H1 (cell line): ENCODE measurements at regions not wholly inside any gene's neighbourhood (a gene's known extent, or its start where the extent isn't known, plus 50 kb on each side); places are given as distances from the start of the nearest gene placed in this dataset.

Experiments used
- CTCF ChIA-PET: fragments of 300-600 bp; sonication (Branson Sonifier 250); formaldehyde crosslinking; loops from one replicate; lab custom pipeline; 2021; ENCODE audit not compliant: partially characterized antibody; lab: Charles Lee
- POLR2A ChIA-PET: fragments of 300-600 bp; sonication (Branson Sonifier 250); formaldehyde crosslinking; loops from one replicate; lab custom pipeline; 2021; ENCODE audit warnings: inconsistent platforms; ENCODE audit not compliant: partially characterized antibody; lab: Charles Lee
- DNase-seq, 2 experiments: peaks; one replicate each; pipeline versions ENCODE4 v3.0.0 to v3.0.0-alpha.2; 2010 to 2022; ENCODE audit warnings: low spot score in 2 of 2, low read depth in 1 of 2, mixed read lengths in 1 of 2
- FAIRE-seq: peaks from 2 replicates; lab custom pipeline; 2011; peaks lifted over from hg19 to GRCh38; lab: Jason Lieb, UNC
- H2AFZ ChIP-seq: 2 replicates; pipeline ENCODE4 v1.8.1; 2012; ENCODE audit warnings: low read length, inconsistent platforms
- H2AK5ac ChIP-seq: 2 replicates; pipeline ENCODE4 v1.6.1; 2013; ENCODE audit warnings: low read depth, low read length
- H2BK120ac ChIP-seq: replicated peaks from 2 replicates; pipeline ENCODE3; 2013; ENCODE audit warnings: low read depth, low read length, inconsistent platforms
- H2BK12ac ChIP-seq: 2 replicates; pipeline ENCODE4 v1.6.1; 2013; ENCODE audit warnings: low read depth, low read length
- H2BK15ac ChIP-seq: 2 replicates; pipeline ENCODE4 v1.6.1; 2013; ENCODE audit warnings: low read length
- H2BK20ac ChIP-seq: 2 replicates; pipeline ENCODE4 v1.6.1; 2013; ENCODE audit warnings: low read length
- H2BK5ac ChIP-seq: 2 replicates; pipeline ENCODE4 v1.6.1; 2013; ENCODE audit warnings: low read depth, low read length
- H3K14ac ChIP-seq: 2 replicates; pipeline ENCODE4 v1.6.1; 2013; ENCODE audit warnings: inconsistent platforms; ENCODE audit not compliant: insufficient read length
- H3K18ac ChIP-seq: 2 replicates; pipeline ENCODE4 v1.6.1; 2013; ENCODE audit warnings: low read length; ENCODE audit errors: extremely low read depth
- H3K23ac ChIP-seq: 2 replicates; pipeline ENCODE4 v1.6.1; 2013; ENCODE audit warnings: inconsistent platforms; ENCODE audit not compliant: insufficient read length
- H3K23me2 ChIP-seq: 2 replicates; pipeline ENCODE4 v1.6.1; 2013; ENCODE audit warnings: low read depth, low read length
- H3K27ac ChIP-seq: 2 replicates; pipeline ENCODE4 v1.6.1; 2011; ENCODE audit warnings: low read depth, low read length, inconsistent platforms
- H3K27me3 ChIP-seq, 4 experiments: replicated peaks in 1 of 4; 1 replicate in 1 of 4; 2 replicates in 3 of 4; pipeline versions ENCODE4 v1.6.1 to v1.8.1; 2011 to 2013; ENCODE audit warnings: low read length in 3 of 4, mild to moderate bottlenecking in 3 of 4, inconsistent platforms in 2 of 4, mixed read lengths in 2 of 4, moderate library complexity in 1 of 4; ENCODE audit not compliant: control insufficient read depth in 3 of 4, insufficient read depth in 3 of 4; ENCODE audit errors: extremely low read depth in 1 of 4
- H3K36me3 ChIP-seq, 4 experiments: 2 replicates each; pipeline versions ENCODE4 v1.6.1 to v1.8.1; 2011 to 2013; ENCODE audit warnings: mild to moderate bottlenecking in 4 of 4, low read length in 3 of 4, moderate library complexity in 2 of 4, control low read depth in 1 of 4, inconsistent platforms in 1 of 4; ENCODE audit not compliant: insufficient read depth in 4 of 4, control insufficient read depth in 2 of 4
- H3K4ac ChIP-seq: replicated peaks from 2 replicates; pipeline ENCODE3; 2013; ENCODE audit warnings: low read length, low read depth, mixed read lengths, inconsistent platforms; ENCODE audit not compliant: insufficient read length
- H3K4me1 ChIP-seq, 4 experiments: replicated peaks in 1 of 4; 1 replicate in 1 of 4; 2 replicates in 3 of 4; pipeline versions ENCODE4 v1.6.1 to v1.8.1; 2011 to 2013; ENCODE audit warnings: low read length in 3 of 4, inconsistent platforms in 2 of 4, mixed read lengths in 1 of 4; ENCODE audit not compliant: insufficient read depth in 4 of 4, control insufficient read depth in 3 of 4
- H3K4me2 ChIP-seq, 2 experiments: 2 replicates each; pipeline versions ENCODE4 v1.6.1 to v1.8.1; 2011 to 2013; ENCODE audit warnings: low read depth in 2 of 2, low read length in 2 of 2, control low read depth in 1 of 2, inconsistent platforms in 1 of 2, mild to moderate bottlenecking in 1 of 2; ENCODE audit not compliant: insufficient read depth in 1 of 2
- H3K4me3 ChIP-seq, 4 experiments: fragments of 200-600, 300-600 bp in 1 of 4; sonication (generic), shearing (Covaris generic), sonication (Bioruptor Twin) in 1 of 4; 2 replicates each; pipeline versions ENCODE4 v1.5.1 to v1.8.1; 2011 to 2016; ENCODE audit warnings: low read length in 4 of 4, low read depth in 3 of 4, control low read depth in 2 of 4, inconsistent platforms in 2 of 4, mild to moderate bottlenecking in 2 of 4, mixed read lengths in 1 of 4, moderate library complexity in 1 of 4; ENCODE audit not compliant: insufficient read depth in 2 of 4; ENCODE audit errors: extremely low read depth in 1 of 4
- H3K56ac ChIP-seq: replicated peaks from 2 replicates; pipeline ENCODE3; 2013; ENCODE audit warnings: low read depth, mild to moderate bottlenecking, mixed read lengths, low read length, inconsistent platforms; ENCODE audit not compliant: insufficient read length
- H3K79me1 ChIP-seq: 2 replicates; pipeline ENCODE4 v1.6.1; 2013; ENCODE audit warnings: low read depth, low read length, control low read depth
- H3K79me2 ChIP-seq, 2 experiments: 2 replicates each; pipeline versions ENCODE4 v1.6.1 to v1.8.1; 2012 to 2013; ENCODE audit warnings: low read length in 2 of 2, mild to moderate bottlenecking in 2 of 2, inconsistent platforms in 1 of 2; ENCODE audit not compliant: insufficient read depth in 2 of 2, control insufficient read depth in 1 of 2
- H3K9ac ChIP-seq, 4 experiments: replicated peaks in 1 of 4; 1 replicate in 1 of 4; 2 replicates in 3 of 4; pipeline versions ENCODE4 v1.6.1 to v1.8.1; 2011 to 2013; ENCODE audit warnings: low read depth in 3 of 4, low read length in 3 of 4, control low read depth in 2 of 4, mild to moderate bottlenecking in 2 of 4, moderate library complexity in 2 of 4, inconsistent platforms in 1 of 4; ENCODE audit errors: extremely low read depth in 1 of 4
- H3K9me3 ChIP-seq, 2 experiments: 2 replicates each; pipeline versions ENCODE4 v1.6.1 to v1.8.1; 2012 to 2013; ENCODE audit warnings: mild to moderate bottlenecking in 2 of 2, moderate library complexity in 2 of 2, control low read depth in 1 of 2, inconsistent platforms in 1 of 2, low read depth in 1 of 2, low read length in 1 of 2, mixed read lengths in 1 of 2; ENCODE audit not compliant: insufficient read depth in 2 of 2
- H4K20me1 ChIP-seq, 2 experiments: replicated peaks in 1 of 2; 2 replicates each; pipeline versions ENCODE3 to v1.8.1; 2011 to 2013; ENCODE audit warnings: inconsistent platforms in 2 of 2, low read length in 2 of 2, mild to moderate bottlenecking in 1 of 2; ENCODE audit not compliant: insufficient read depth in 2 of 2, control insufficient read depth in 1 of 2
- H4K5ac ChIP-seq: 2 replicates; pipeline ENCODE4 v1.6.1; 2013; ENCODE audit warnings: low read length, low read depth, mixed read lengths, inconsistent platforms; ENCODE audit not compliant: insufficient read length
- H4K8ac ChIP-seq: 2 replicates; pipeline ENCODE4 v1.8.0; 2013; ENCODE audit warnings: mild to moderate bottlenecking, moderate library complexity, low read length, inconsistent platforms; ENCODE audit not compliant: insufficient read depth; ENCODE audit errors: extremely low read depth
- H4K91ac ChIP-seq: replicated peaks from 2 replicates; pipeline ENCODE3; 2013; ENCODE audit warnings: low read length, mixed read lengths, inconsistent platforms; ENCODE audit not compliant: insufficient read length
- CEBPB ChIP-seq: IDR thresholded peaks from 2 replicates; pipeline ENCODE4 v1.6.1; 2012; ENCODE audit warnings: low read depth, low read length
- EGR1 ChIP-seq: IDR thresholded peaks from 2 replicates; pipeline ENCODE4 v1.6.1; 2011; ENCODE audit warnings: low read depth, low read length, borderline replicate concordance
- KDM5A ChIP-seq: fragments of 200-600 bp; IDR thresholded peaks from 2 replicates; pipeline ENCODE4 v1.7.1; 2012; ENCODE audit warnings: mild to moderate bottlenecking, low read length, inconsistent platforms, mixed read lengths
- MAFK ChIP-seq: IDR thresholded peaks from 2 replicates; pipeline ENCODE4 v1.6.1; 2012; ENCODE audit warnings: low read depth, mild to moderate bottlenecking, improper control_type of control experiment, low read length
- NANOG ChIP-seq: IDR thresholded peaks from 2 replicates; pipeline ENCODE4 v1.6.1; 2011; ENCODE audit warnings: low read length, low read depth, mild to moderate bottlenecking, inconsistent platforms; ENCODE audit not compliant: insufficient read depth, poor library complexity, severe bottlenecking
- PHF8 ChIP-seq: fragments of 200-600 bp; sonication (generic); conservative IDR thresholded peaks from 2 replicates; pipeline ENCODE4 v1.7.1; 2012; ENCODE audit warnings: low read depth, mild to moderate bottlenecking, inconsistent platforms, low read length, moderate library complexity
- RFX5 ChIP-seq: IDR thresholded peaks from 2 replicates; pipeline ENCODE4 v1.6.1; 2011; ENCODE audit warnings: low read depth, low read length, improper control_type of control experiment, borderline replicate concordance
- SIN3A ChIP-seq, 2 experiments: IDR thresholded peaks in 1 of 2; conservative IDR thresholded peaks in 1 of 2; 2 replicates each; pipeline ENCODE4 v1.6.1; 2011 to 2012; ENCODE audit warnings: low read length in 2 of 2, improper control_type of control experiment in 1 of 2, low read depth in 1 of 2, mild to moderate bottlenecking in 1 of 2
- SRF ChIP-seq: IDR thresholded peaks from 2 replicates; pipeline ENCODE4 v1.6.1; 2011; ENCODE audit warnings: mild to moderate bottlenecking, low read depth, low read length, moderate library complexity
- WGBS, 2 experiments: shearing (Covaris generic) in 1 of 2; methylation state at CpG; one replicate each; pipeline versions ENCODE4 v1.1.6 to v1.1.7; 2013 to 2015; ENCODE audit warnings: low lambda C conversion rate in 2 of 2, mixed read lengths in 2 of 2, inconsistent platforms in 1 of 2, low coverage in 1 of 2, missing lambda C conversion rate in 1 of 2; ENCODE audit not compliant: insufficient replicate concordance in 2 of 2, insufficient coverage in 1 of 2, insufficient read length in 1 of 2; ENCODE audit errors: extremely low coverage in 1 of 2, missing lambda C conversion rate in 1 of 2; 5-methylcytosine and 5-hydroxymethylcytosine counted together
- TF ChIP-seq, protein P1 (sequence below): IDR thresholded peaks from 2 replicates; pipeline ENCODE4 v1.6.1; 2012; ENCODE audit warnings: inconsistent platforms
- TF ChIP-seq, protein P2 (sequence below): IDR thresholded peaks from 2 replicates; pipeline ENCODE4 v1.6.1; 2011; ENCODE audit warnings: low read depth, mild to moderate bottlenecking, low read length; ENCODE audit not compliant: insufficient read depth

GRCh38 chr21:35128536-35128935 lies 79.4 kb upstream of the RUNX1 start:
- H2AK5ac ChIP-seq = no peak overlapping the region
- no peak overlapping the region for H4K5ac ChIP-seq
- H4K20me1 ChIP-seq = no peaks in the 10 kb centered on the region
- H3K36me3 ChIP-seq = no peaks in the 10 kb centered on the region
- no peak overlapping the region for H2BK12ac ChIP-seq
- H2BK15ac ChIP-seq = no peak overlapping the region
- H3K23me2 ChIP-seq = no peaks in the 10 kb centered on the region
- H3K4me2 ChIP-seq = no peak overlapping the region
- H2BK120ac ChIP-seq = no peak overlapping the region
- H3K27me3 ChIP-seq = no peaks in the 10 kb centered on the region
- DNase-seq (no peak), FAIRE-seq (no peak)
- H3K79me2 ChIP-seq = no peaks in the 10 kb centered on the region
- H3K4me3 ChIP-seq = no peak overlapping the region
- H3K23ac ChIP-seq = no peak overlapping the region
- no peaks in the 10 kb centered on the region for H3K79me1 ChIP-seq
- H2BK5ac ChIP-seq = no peak overlapping the region
- H3K9me3 ChIP-seq = peaks cover 0 to 3% of the 10 kb centered on the region in 2 experiments; a peak in 1 of 4 replicates
- no peak overlapping the region for H3K14ac ChIP-seq
- H4K91ac ChIP-seq = no peak overlapping the region
- WGBS, 2 experiments = 93% methylated on average over 3 of the region's 3 CpGs; no CpG with 5 or more reads in 1 of the 2 experiments
- H3K18ac ChIP-seq = no peak overlapping the region
- no peak overlapping the region for H2BK20ac ChIP-seq
- no peak overlapping the region for H3K56ac ChIP-seq
- no peak overlapping the region for H3K9ac ChIP-seq
- H3K4me1 ChIP-seq = no peaks in the 10 kb centered on the region
- no peak overlapping the region for H3K4ac ChIP-seq
- H4K8ac ChIP-seq = no peak overlapping the region
- CTCF ChIA-PET = no interaction called here
- POLR2A ChIA-PET = no interaction called here
- H3K27ac ChIP-seq = no peak overlapping the region
- 0 out of 2 replicates have a peak overlapping the region, but pooled peaks have one; percentile 45 for H2AFZ ChIP-seq
- TF ChIP-seq CEBPB = no peak
- no peak for TF ChIP-seq MAFK
- no peak for TF ChIP-seq EGR1
- no peak for TF ChIP-seq NANOG
- TF ChIP-seq, protein P1, sequence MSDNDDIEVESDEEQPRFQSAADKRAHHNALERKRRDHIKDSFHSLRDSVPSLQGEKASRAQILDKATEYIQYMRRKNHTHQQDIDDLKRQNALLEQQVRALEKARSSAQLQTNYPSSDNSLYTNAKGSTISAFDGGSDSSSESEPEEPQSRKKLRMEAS = no peak
- no peak for TF ChIP-seq PHF8
- TF ChIP-seq SIN3A (conservative IDR thresholded peaks at IDR 0.05 in 1 of 2, IDR thresholded peaks at IDR 0.05 in 1 of 2; ENCODE audit: low read depth in 1 of 2, low read length in 2 of 2) = no peak
- TF ChIP-seq, protein P2, sequence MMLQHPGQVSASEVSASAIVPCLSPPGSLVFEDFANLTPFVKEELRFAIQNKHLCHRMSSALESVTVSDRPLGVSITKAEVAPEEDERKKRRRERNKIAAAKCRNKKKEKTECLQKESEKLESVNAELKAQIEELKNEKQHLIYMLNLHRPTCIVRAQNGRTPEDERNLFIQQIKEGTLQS = no peak
- TF ChIP-seq SRF = no peak
- no peak for TF ChIP-seq RFX5
- no peak for TF ChIP-seq KDM5A
